MM.1S (cell line): ENCODE measurements at regions not wholly inside any gene's neighbourhood (a gene's known extent, or its start where the extent isn't known, plus 50 kb on each side); places are given as distances from the start of the nearest gene placed in this dataset.
"Not testable (repeated sequence)": the region's sequence is repeated elsewhere in the genome, so short reads cannot be mapped to it uniquely, and the experiment has no call there.

Source experiments
- EZH2 ChIP-seq: fragments of 300-600 bp; sonication (generic); optimal IDR thresholded peaks from 2 replicates; pipeline ENCODE3; 2017; ENCODE audit warnings: low read depth, mild to moderate bottlenecking, antibody characterized with exemption, low read length, mixed read lengths
- EZH2phosphoT487 ChIP-seq: fragments of 300-600 bp; sonication (generic); IDR thresholded peaks from 2 replicates; pipeline ENCODE4 v1.6.1; 2018; ENCODE audit warnings: antibody characterized with exemption, low read length
- TF ChIP-seq, protein P1 (sequence below): fragments of 300-600 bp; sonication (generic); IDR thresholded peaks from 2 replicates; pipeline ENCODE4 v1.5.1; 2016; ENCODE audit warnings: antibody characterized with exemption, low read length, mixed read lengths

DNA sequence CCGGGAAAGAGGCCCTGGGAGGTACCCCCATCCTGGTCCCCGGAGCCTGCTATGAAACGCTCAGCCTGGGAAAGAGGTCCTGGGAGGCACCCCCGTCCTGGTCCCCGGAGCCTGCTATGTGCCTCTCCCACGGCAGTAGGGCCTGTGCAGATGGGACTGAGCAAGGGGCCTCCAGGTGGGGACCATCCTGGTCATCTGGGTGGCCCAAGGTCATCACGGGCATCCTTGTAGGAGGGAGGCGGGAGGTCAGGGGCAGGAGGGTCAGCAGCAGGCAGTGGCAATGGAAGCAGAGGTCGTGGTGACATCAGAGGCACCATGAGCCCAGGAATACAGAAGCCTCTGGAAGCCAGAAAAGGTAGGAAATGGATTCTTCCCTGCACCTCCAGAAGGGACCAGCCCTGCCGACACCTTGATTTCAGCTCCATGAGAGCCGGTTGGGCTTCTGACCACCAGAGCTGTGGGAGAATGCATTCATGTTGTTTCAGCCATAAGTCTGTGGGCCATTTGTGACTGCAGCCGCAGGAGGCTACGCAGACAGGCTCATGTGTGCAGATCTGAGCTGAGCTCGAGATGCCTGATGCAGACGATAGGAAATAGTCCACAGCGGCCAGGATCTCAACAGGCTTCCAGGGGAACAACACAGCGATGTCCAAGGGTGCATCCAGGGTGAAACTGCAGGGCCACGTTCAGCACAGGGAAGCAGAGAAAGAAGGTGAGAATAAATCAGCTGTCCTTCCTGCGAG is 190.7 kb downstream of the LAT start:
- TF ChIP-seq, protein P1, sequence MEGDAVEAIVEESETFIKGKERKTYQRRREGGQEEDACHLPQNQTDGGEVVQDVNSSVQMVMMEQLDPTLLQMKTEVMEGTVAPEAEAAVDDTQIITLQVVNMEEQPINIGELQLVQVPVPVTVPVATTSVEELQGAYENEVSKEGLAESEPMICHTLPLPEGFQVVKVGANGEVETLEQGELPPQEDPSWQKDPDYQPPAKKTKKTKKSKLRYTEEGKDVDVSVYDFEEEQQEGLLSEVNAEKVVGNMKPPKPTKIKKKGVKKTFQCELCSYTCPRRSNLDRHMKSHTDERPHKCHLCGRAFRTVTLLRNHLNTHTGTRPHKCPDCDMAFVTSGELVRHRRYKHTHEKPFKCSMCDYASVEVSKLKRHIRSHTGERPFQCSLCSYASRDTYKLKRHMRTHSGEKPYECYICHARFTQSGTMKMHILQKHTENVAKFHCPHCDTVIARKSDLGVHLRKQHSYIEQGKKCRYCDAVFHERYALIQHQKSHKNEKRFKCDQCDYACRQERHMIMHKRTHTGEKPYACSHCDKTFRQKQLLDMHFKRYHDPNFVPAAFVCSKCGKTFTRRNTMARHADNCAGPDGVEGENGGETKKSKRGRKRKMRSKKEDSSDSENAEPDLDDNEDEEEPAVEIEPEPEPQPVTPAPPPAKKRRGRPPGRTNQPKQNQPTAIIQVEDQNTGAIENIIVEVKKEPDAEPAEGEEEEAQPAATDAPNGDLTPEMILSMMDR: not testable (repeated sequence)
- not testable (repeated sequence) for TF ChIP-seq EZH2, EZH2phosphoT487
